ENCODE measurements at regions not wholly inside any gene's neighbourhood (a gene's known extent, or its start where the extent isn't known, plus 50 kb on each side); places are given as distances from the start of the nearest gene placed in this dataset.

GRCh38 chr7:17405786-17406185 is 107.3 kb downstream of the AHR start:
- TF ChIP-seq CTCF (IDR thresholded peaks at IDR 0.05; ENCODE audit: low read depth, low read length) (no peak), EZH2phosphoT487 (IDR thresholded peaks at IDR 0.05; ENCODE audit: low read depth) (no peak)
